PC-9 (cell line): ENCODE measurements at regions not wholly inside any gene's neighbourhood (a gene's known extent, or its start where the extent isn't known, plus 50 kb on each side); places are given as distances from the start of the nearest gene placed in this dataset.
"Not testable (repeated sequence)": the region's sequence is repeated elsewhere in the genome, so short reads cannot be mapped to it uniquely, and the experiment has no call there.

Source experiments
- CTCF ChIP-seq: fragments of 200-600 bp; sonication (generic); conservative IDR thresholded peaks from 2 replicates; pipeline ENCODE4 v1.6.1; 2017; ENCODE audit warnings: mixed run types, antibody characterized with exemption, mild to moderate bottlenecking, moderate library complexity
- EZH2 ChIP-seq: fragments of 200-600 bp; sonication (generic); IDR thresholded peaks from 2 replicates; pipeline ENCODE4 v1.8.0; 2017; ENCODE audit warnings: antibody characterized with exemption, low read depth

GRCh38 chr1:855202-855981 is 68.3 kb upstream of the SAMD11 start:
- not testable (repeated sequence) for TF ChIP-seq CTCF, EZH2
